ENCODE measurements at regions not wholly inside any gene's neighbourhood (a gene's known extent, or its start where the extent isn't known, plus 50 kb on each side); places are given as distances from the start of the nearest gene placed in this dataset.

- Histone ChIP-seq H3K27me3 (no peaks in the 10 kb centered on the region), H3K9me3 (no peaks in the 10 kb centered on the region), H3K36me3 (no peaks in the 10 kb centered on the region), H3K4me1 (no peaks in the 10 kb centered on the region), H3K4me3 (no peak overlapping the region), H3K27ac (no peak overlapping the region)
- TF ChIP-seq EP300 (IDR thresholded peaks at IDR 0.05) (no peak), POLR2A (IDR thresholded peaks at IDR 0.05) (no peak), CTCF (IDR thresholded peaks at IDR 0.05) (no peak), POLR2AphosphoS5 (IDR thresholded peaks at IDR 0.05) (no peak)
- 96% methylated on average over 17 of the region's 17 CpGs for whole genome bisulfite sequencing
- DNase-seq (ENCODE audit: low spot score in 2 of 2): no peak
These were observed 134.6 kb downstream of the VRK1 start for GRCh38 chr14:96931751-96932150.

GRCh38 chr14:96934638-96935330 lies 137.6 kb downstream of the VRK1 start:
- Histone ChIP-seq H3K4me3 (no peak overlapping the region), H3K36me3 (no peaks in the 10 kb centered on the region), H3K9me3 (no peaks in the 10 kb centered on the region), H3K27ac (no peak overlapping the region), H3K27me3 (no peaks in the 10 kb centered on the region), H3K4me1 (no peaks in the 10 kb centered on the region)
- no peak for DNase-seq (ENCODE audit: low spot score in 2 of 2)
- WGBS: 82% methylated on average over 13 of the region's 13 CpGs
- no peak for TF ChIP-seq POLR2AphosphoS5 (IDR thresholded peaks at IDR 0.05)

- no peak overlapping the region for H3K27ac ChIP-seq
- H3K4me1 ChIP-seq: no peaks in the 10 kb centered on the region
- no peak for DNase-seq (ENCODE audit: low spot score in 2 of 2)
- WGBS: 62% methylated on average over 7 of the region's 7 CpGs
- no peaks in the 10 kb centered on the region for H3K36me3 ChIP-seq
- no peaks in the 10 kb centered on the region for H3K9me3 ChIP-seq
- H3K27me3 ChIP-seq: no peaks in the 10 kb centered on the region
- no peak for TF ChIP-seq EP300 (IDR thresholded peaks at IDR 0.05)
- TF ChIP-seq POLR2AphosphoS5 (IDR thresholded peaks at IDR 0.05): no peak
- TF ChIP-seq POLR2A (IDR thresholded peaks at IDR 0.05): no peak
- no peak for TF ChIP-seq CTCF (IDR thresholded peaks at IDR 0.05)
- H3K4me3 ChIP-seq: no peak overlapping the region
These were observed 141.8 kb downstream of the VRK1 start for GRCh38 chr14:96938946-96939345.

GRCh38 chr14:96940009-96940408 lies 142.8 kb downstream of the VRK1 start:
- Histone ChIP-seq H3K27me3 (no peaks in the 10 kb centered on the region), H3K4me3 (no peak overlapping the region), H3K4me1 (no peaks in the 10 kb centered on the region), H3K27ac (no peak overlapping the region), H3K36me3 (no peaks in the 10 kb centered on the region), H3K9me3 (no peaks in the 10 kb centered on the region)
- WGBS: 29% methylated on average over 3 of the region's 3 CpGs
- TF ChIP-seq POLR2AphosphoS5 (IDR thresholded peaks at IDR 0.05) (no peak), CTCF (IDR thresholded peaks at IDR 0.05) (no peak), EP300 (IDR thresholded peaks at IDR 0.05) (no peak), POLR2A (IDR thresholded peaks at IDR 0.05) (no peak)
- no peak for DNase-seq (ENCODE audit: low spot score in 2 of 2)

GRCh38 chr14:96944297-96944696 lies 147.1 kb downstream of the VRK1 start:
- no peaks in the 10 kb centered on the region for H3K9me3 ChIP-seq
- H3K27me3 ChIP-seq: no peaks in the 10 kb centered on the region
- H3K4me3 ChIP-seq: no peak overlapping the region
- peak in 1 of 2 donors; percentile 45 for DNase-seq (ENCODE audit: low spot score in 2 of 2)
- WGBS: 56% methylated on average over 6 of the region's 6 CpGs
- no peaks in the 10 kb centered on the region for H3K4me1 ChIP-seq
- TF ChIP-seq CTCF (IDR thresholded peaks at IDR 0.05): no peak
- TF ChIP-seq POLR2AphosphoS5 (IDR thresholded peaks at IDR 0.05): no peak
- no peak for TF ChIP-seq POLR2A (IDR thresholded peaks at IDR 0.05)
- TF ChIP-seq EP300 (IDR thresholded peaks at IDR 0.05): no peak
- no peaks in the 10 kb centered on the region for H3K36me3 ChIP-seq
- no peak overlapping the region for H3K27ac ChIP-seq

- DNase-seq (ENCODE audit: low spot score in 2 of 2): peak in 1 of 2 donors; percentile 13
- H3K36me3 ChIP-seq: no peaks in the 10 kb centered on the region
- WGBS: 93% methylated on average over 7 of the region's 7 CpGs
- H3K9me3 ChIP-seq: no peaks in the 10 kb centered on the region
- H3K27me3 ChIP-seq: no peaks in the 10 kb centered on the region
- H3K4me3 ChIP-seq: no peak overlapping the region
- no peak overlapping the region for H3K27ac ChIP-seq
- H3K4me1 ChIP-seq: no peaks in the 10 kb centered on the region
- no peak for TF ChIP-seq POLR2A (IDR thresholded peaks at IDR 0.05)
- TF ChIP-seq POLR2AphosphoS5 (IDR thresholded peaks at IDR 0.05): no peak
- no peak for TF ChIP-seq CTCF (IDR thresholded peaks at IDR 0.05)
- no peak for TF ChIP-seq EP300 (IDR thresholded peaks at IDR 0.05)
These were observed 148.5 kb downstream of the VRK1 start for GRCh38 chr14:96945721-96946120.

All from suprapubic skin (tissue), 4 donors.